RPMI8226 (cell line): ENCODE measurements at regions not wholly inside any gene's neighbourhood (a gene's known extent, or its start where the extent isn't known, plus 50 kb on each side); places are given as distances from the start of the nearest gene placed in this dataset.

Experiments
- DNase-seq: peaks from one replicate; pipeline ENCODE4 v3.0.0-alpha.2; 2015

- DNase-seq: no peak
Measured at GRCh38 chr15:93296759-93297500, 207.9 kb upstream of the RGMA start.

GRCh38 chr15:93294896-93295295, 205.9 kb upstream of the RGMA start:
- DNase-seq: no peak

GRCh38 chr15:93294066-93294465, 205.1 kb upstream of the RGMA start:
- no peak for DNase-seq

GRCh38 chr15:93291380-93291779, 202.4 kb upstream of the RGMA start:
- DNase-seq: no peak

GRCh38 chr15:93290618-93290946, 201.6 kb upstream of the RGMA start:
- DNase-seq: no peak

GRCh38 chr15:93289941-93290617, 201.1 kb upstream of the RGMA start:
- no peak for DNase-seq

GRCh38 chr15:93288728-93289294, 199.8 kb upstream of the RGMA start:
- DNase-seq: no peak

GRCh38 chr15:93286446-93286845, 197.4 kb upstream of the RGMA start:
- no peak for DNase-seq

GRCh38 chr15:93283854-93284253, 194.8 kb upstream of the RGMA start:
- no peak for DNase-seq

GRCh38 chr15:93282808-93283207, 193.8 kb upstream of the RGMA start:
- no peak for DNase-seq

GRCh38 chr15:93278783-93279182, 189.8 kb upstream of the RGMA start:
- no peak for DNase-seq

- DNase-seq: no peak
Measured at GRCh38 chr15:93278006-93278405, 189.0 kb upstream of the RGMA start.

- DNase-seq: no peak
Measured at GRCh38 chr15:93274257-93274656, 185.2 kb upstream of the RGMA start.

GRCh38 chr15:93271871-93272270, 182.9 kb upstream of the RGMA start:
- no peak for DNase-seq

- no peak for DNase-seq
Measured at GRCh38 chr15:93270937-93271467, 182.0 kb upstream of the RGMA start.

- DNase-seq: no peak
Measured at GRCh38 chr15:93268066-93268465, 179.1 kb upstream of the RGMA start.

- no peak for DNase-seq
Measured at GRCh38 chr15:93266291-93266690, 177.3 kb upstream of the RGMA start.

- no peak for DNase-seq
Measured at GRCh38 chr15:93265111-93265556, 176.1 kb upstream of the RGMA start.

GRCh38 chr15:93261845-93262244, 172.8 kb upstream of the RGMA start:
- DNase-seq: no peak

- no peak for DNase-seq
Measured at GRCh38 chr15:93257920-93258319, 168.9 kb upstream of the RGMA start.

GRCh38 chr15:93253681-93254080, 164.7 kb upstream of the RGMA start:
- DNase-seq: no peak

- DNase-seq: no peak
Measured at GRCh38 chr15:93252780-93253179, 163.8 kb upstream of the RGMA start.

- DNase-seq: no peak
Measured at GRCh38 chr15:93250950-93251349, 161.9 kb upstream of the RGMA start.

GRCh38 chr15:93250209-93250608, 161.2 kb upstream of the RGMA start:
- DNase-seq: no peak
